ENCODE measurements at regions not wholly inside any gene's neighbourhood (a gene's known extent, or its start where the extent isn't known, plus 50 kb on each side); places are given as distances from the start of the nearest gene placed in this dataset.

GRCh38 chr3:174356596-174356995 is 502.5 kb upstream of the NAALADL2 start:
- TF ChIP-seq CTCF (IDR thresholded peaks at IDR 0.05; ENCODE audit: insufficient read depth, low read depth, low read length) = no peak
- TF ChIP-seq EZH2 (IDR thresholded peaks at IDR 0.05; ENCODE audit: insufficient read depth, low read length) = no peak
